ENCODE measurements at regions not wholly inside any gene's neighbourhood (a gene's known extent, or its start where the extent isn't known, plus 50 kb on each side); places are given as distances from the start of the nearest gene placed in this dataset.
"Not testable (repeated sequence)": the region's sequence is repeated elsewhere in the genome, so short reads cannot be mapped to it uniquely, and the experiment has no call there.

- ATAC-seq (replicated peaks in 1 of 2): no peak
- DNase-seq: no peak
- Mint-ChIP-seq H3K4me3 (no peak overlapping the region), H3K27me3 (ENCODE audit: low read depth) (no peaks in the 10 kb centered on the region), H3K4me1 (ENCODE audit: low read depth) (no peaks in the 10 kb centered on the region), H3K27ac (no peak overlapping the region), H3K36me3 (ENCODE audit: insufficient read depth in 2 of 2) (peaks cover 0 to 3% of the 10 kb centered on the region in 2 donors), H3K9me3 (peaks cover 6% of the 10 kb centered on the region in 2 donors)
These were observed 111.1 kb downstream of the CCNG2 start for GRCh38 chr4:77268108-77268507.

GRCh38 chr4:77269505-77269904, 112.5 kb downstream of the CCNG2 start:
- peaks cover 0 to 2% of the 10 kb centered on the region in 2 donors for H3K9me3 Mint-ChIP-seq
- DNase-seq (no peak), ATAC-seq (replicated peaks in 1 of 2) (no peak)
- H3K27ac Mint-ChIP-seq: no peak overlapping the region
- H3K27me3 Mint-ChIP-seq (ENCODE audit: low read depth): no peaks in the 10 kb centered on the region
- no peaks in the 10 kb centered on the region for H3K4me1 Mint-ChIP-seq (ENCODE audit: low read depth)
- H3K4me3 Mint-ChIP-seq: no peak overlapping the region
- H3K36me3 Mint-ChIP-seq (ENCODE audit: insufficient read depth in 2 of 2): no peaks in the 10 kb centered on the region

- H3K27me3 Mint-ChIP-seq (ENCODE audit: low read depth): no peaks in the 10 kb centered on the region
- H3K4me3 Mint-ChIP-seq: no peak overlapping the region
- ATAC-seq (replicated peaks in 1 of 2) (no peak), DNase-seq (no peak)
- no peaks in the 10 kb centered on the region for H3K4me1 Mint-ChIP-seq (ENCODE audit: low read depth)
- no peak overlapping the region for H3K27ac Mint-ChIP-seq
- H3K9me3 Mint-ChIP-seq: no peaks in the 10 kb centered on the region
- H3K36me3 Mint-ChIP-seq (ENCODE audit: insufficient read depth in 2 of 2): no peaks in the 10 kb centered on the region
These were observed 116.4 kb downstream of the CCNG2 start for GRCh38 chr4:77273412-77273811.

GRCh38 chr4:77279114-77279513, 122.1 kb downstream of the CCNG2 start:
- not testable (repeated sequence) for H3K36me3 Mint-ChIP-seq (ENCODE audit: insufficient read depth in 2 of 2); H3K27ac Mint-ChIP-seq; H3K4me1 Mint-ChIP-seq (ENCODE audit: low read depth); H3K9me3 Mint-ChIP-seq; ATAC-seq (replicated peaks in 1 of 2); H3K4me3 Mint-ChIP-seq; DNase-seq
- H3K27me3 Mint-ChIP-seq (ENCODE audit: low read depth): peaks cover 12% of the 10 kb centered on the region

- H3K9me3 Mint-ChIP-seq: no peaks in the 10 kb centered on the region
- DNase-seq (no peak), ATAC-seq (replicated peaks in 1 of 2) (no peak)
- no peak overlapping the region for H3K27ac Mint-ChIP-seq
- H3K4me1 Mint-ChIP-seq (ENCODE audit: low read depth): no peaks in the 10 kb centered on the region
- no peaks in the 10 kb centered on the region for H3K36me3 Mint-ChIP-seq (ENCODE audit: insufficient read depth in 2 of 2)
- no peak overlapping the region for H3K4me3 Mint-ChIP-seq
- H3K27me3 Mint-ChIP-seq (ENCODE audit: low read depth): peaks cover 12% of the 10 kb centered on the region
These were observed 125.3 kb downstream of the CCNG2 start for GRCh38 chr4:77282305-77282704.

- ATAC-seq (replicated peaks in 1 of 2): no peak
- Mint-ChIP-seq H3K27ac (no peak overlapping the region), H3K27me3 (ENCODE audit: low read depth) (peaks cover 12% of the 10 kb centered on the region), H3K36me3 (ENCODE audit: insufficient read depth in 2 of 2) (no peaks in the 10 kb centered on the region), H3K4me1 (ENCODE audit: low read depth) (no peaks in the 10 kb centered on the region), H3K4me3 (no peak overlapping the region), H3K9me3 (peaks cover 0 to 2% of the 10 kb centered on the region in 2 donors)
- DNase-seq: no peak
These were observed 127.0 kb downstream of the CCNG2 start for GRCh38 chr4:77284036-77284435.

GRCh38 chr4:77286906-77287305, 129.9 kb downstream of the CCNG2 start:
- Mint-ChIP-seq H3K9me3 (peaks cover 2% of the 10 kb centered on the region in 2 donors), H3K27ac (no peak overlapping the region), H3K4me1 (ENCODE audit: low read depth) (no peaks in the 10 kb centered on the region), H3K4me3 (no peak overlapping the region), H3K27me3 (ENCODE audit: low read depth) (peaks cover 7% of the 10 kb centered on the region), H3K36me3 (ENCODE audit: insufficient read depth in 2 of 2) (no peaks in the 10 kb centered on the region)
- ATAC-seq (replicated peaks in 1 of 2) (no peak), DNase-seq (no peak)

- no peaks in the 10 kb centered on the region for H3K36me3 Mint-ChIP-seq (ENCODE audit: insufficient read depth in 2 of 2)
- no peaks in the 10 kb centered on the region for H3K4me1 Mint-ChIP-seq (ENCODE audit: low read depth)
- peaks cover 10% of the 10 kb centered on the region for H3K27me3 Mint-ChIP-seq (ENCODE audit: low read depth)
- DNase-seq (no peak), ATAC-seq (replicated peaks in 1 of 2) (no peak)
- no peak overlapping the region for H3K27ac Mint-ChIP-seq
- H3K4me3 Mint-ChIP-seq: no peak overlapping the region
- H3K9me3 Mint-ChIP-seq: peaks cover 2 to 5% of the 10 kb centered on the region in 2 donors
These were observed 136.4 kb downstream of the CCNG2 start for GRCh38 chr4:77293426-77293825.

GRCh38 chr4:77300996-77301395, 144.0 kb downstream of the CCNG2 start:
- not testable (repeated sequence) for DNase-seq; ATAC-seq (replicated peaks in 1 of 2); H3K27ac Mint-ChIP-seq; H3K4me3 Mint-ChIP-seq; H3K36me3 Mint-ChIP-seq (ENCODE audit: insufficient read depth in 2 of 2); H3K9me3 Mint-ChIP-seq; H3K4me1 Mint-ChIP-seq (ENCODE audit: low read depth)
- peaks cover 17% of the 10 kb centered on the region for H3K27me3 Mint-ChIP-seq (ENCODE audit: low read depth)

GRCh38 chr4:77305766-77306165, 148.8 kb downstream of the CCNG2 start:
- H3K27me3 Mint-ChIP-seq (ENCODE audit: low read depth): no peaks in the 10 kb centered on the region
- H3K9me3 Mint-ChIP-seq: no peaks in the 10 kb centered on the region
- no peaks in the 10 kb centered on the region for H3K4me1 Mint-ChIP-seq (ENCODE audit: low read depth)
- H3K4me3 Mint-ChIP-seq: no peak overlapping the region
- no peak for DNase-seq
- no peak overlapping the region for H3K27ac Mint-ChIP-seq
- no peak for ATAC-seq (replicated peaks in 1 of 2)
- no peaks in the 10 kb centered on the region for H3K36me3 Mint-ChIP-seq (ENCODE audit: insufficient read depth in 2 of 2)

GRCh38 chr4:77306496-77306895, 149.5 kb downstream of the CCNG2 start:
- H3K27me3 Mint-ChIP-seq (ENCODE audit: low read depth): peaks cover under 1% of the 10 kb centered on the region
- ATAC-seq (replicated peaks in 1 of 2): no peak
- H3K36me3 Mint-ChIP-seq (ENCODE audit: insufficient read depth in 2 of 2): no peaks in the 10 kb centered on the region

GRCh38 chr4:77308843-77309242, 151.8 kb downstream of the CCNG2 start:
- Mint-ChIP-seq H3K27me3 (ENCODE audit: low read depth) (peaks cover 8% of the 10 kb centered on the region), H3K9me3 (no peaks in the 10 kb centered on the region), H3K27ac (no peak overlapping the region), H3K4me3 (no peak overlapping the region), H3K36me3 (ENCODE audit: insufficient read depth in 2 of 2) (no peaks in the 10 kb centered on the region), H3K4me1 (ENCODE audit: low read depth) (no peaks in the 10 kb centered on the region)
- DNase-seq: no peak
- ATAC-seq (replicated peaks in 1 of 2): peak; percentile 35 to 53

More at GRCh38 chr4:77306496-77306895, 149.5 kb downstream of the CCNG2 start:
- DNase-seq: no peak
- Mint-ChIP-seq H3K27ac (no peak overlapping the region), H3K4me3 (no peak overlapping the region), H3K4me1 (ENCODE audit: low read depth) (no peaks in the 10 kb centered on the region), H3K9me3 (no peaks in the 10 kb centered on the region)

GRCh38 chr4:77309496-77309895, 152.5 kb downstream of the CCNG2 start:
- no peak for DNase-seq
- H3K4me3 Mint-ChIP-seq: no peak overlapping the region
- no peaks in the 10 kb centered on the region for H3K36me3 Mint-ChIP-seq (ENCODE audit: insufficient read depth in 2 of 2)
- no peak overlapping the region for H3K27ac Mint-ChIP-seq
- H3K27me3 Mint-ChIP-seq (ENCODE audit: low read depth): peaks cover 8% of the 10 kb centered on the region
- H3K4me1 Mint-ChIP-seq (ENCODE audit: low read depth): no peaks in the 10 kb centered on the region
- ATAC-seq (replicated peaks in 1 of 2): no peak
- H3K9me3 Mint-ChIP-seq: no peaks in the 10 kb centered on the region

- DNase-seq (no peak), ATAC-seq (replicated peaks in 1 of 2) (no peak)
- no peak overlapping the region for H3K27ac Mint-ChIP-seq
- no peaks in the 10 kb centered on the region for H3K36me3 Mint-ChIP-seq (ENCODE audit: insufficient read depth in 2 of 2)
- H3K4me3 Mint-ChIP-seq: no peak overlapping the region
- peaks cover 8% of the 10 kb centered on the region for H3K27me3 Mint-ChIP-seq (ENCODE audit: low read depth)
- H3K4me1 Mint-ChIP-seq (ENCODE audit: low read depth): no peaks in the 10 kb centered on the region
- H3K9me3 Mint-ChIP-seq: peaks cover 0 to 2% of the 10 kb centered on the region in 2 donors
These were observed 153.9 kb downstream of the CCNG2 start for GRCh38 chr4:77310931-77311330.

Data from activated T-cell treated with anti-CD3 and anti-CD28 coated beads, Interleukin-2, amount 50 U/mL, for 72 hours (primary cell).